ENCODE measurements at regions not wholly inside any gene's neighbourhood (a gene's known extent, or its start where the extent isn't known, plus 50 kb on each side); places are given as distances from the start of the nearest gene placed in this dataset.

GRCh38 chr14:85438481-85438942 lies 91.4 kb upstream of the FLRT2 start:
- no peaks in the 10 kb centered on the region for H3K4me1 ChIP-seq (ENCODE audit: control insufficient read depth, insufficient read depth, low read length)
- TF ChIP-seq ZNF391 (tag by site-specific recombination; IDR thresholded peaks at IDR 0.05; ENCODE audit: borderline replicate concordance, low read depth): no peak
- no peak for TF ChIP-seq ZNF548 (tag by site-specific recombination; IDR thresholded peaks at IDR 0.05)
- no peak for TF ChIP-seq ZNF580 (tag by site-specific recombination; IDR thresholded peaks at IDR 0.05)
- TF ChIP-seq ZNF140 (tag by site-specific recombination; IDR thresholded peaks at IDR 0.05): no peak
- TF ChIP-seq ZNF157 (tag by site-specific recombination; IDR thresholded peaks at IDR 0.05): no peak
- TF ChIP-seq REST (tag by site-specific recombination; IDR thresholded peaks at IDR 0.05): no peak
- no peak for TF ChIP-seq PRDM6 (tag by site-specific recombination; IDR thresholded peaks at IDR 0.05)
- no peak for TF ChIP-seq PATZ1 (tag by site-specific recombination; IDR thresholded peaks at IDR 0.05)
- H3K4me3 ChIP-seq (ENCODE audit: low read depth, low read length): no peak overlapping the region
- H3K9me3 ChIP-seq (ENCODE audit: control insufficient read depth, insufficient read depth, low read depth, low read length): no peaks in the 10 kb centered on the region
- no peak overlapping the region for H3K27ac ChIP-seq (ENCODE audit: extremely low read depth, low read depth, low read length)
- ChIA-PET CTCF (interaction anchor here (0.6 kb wide), 1 partner anchor 113 kb away, joined by 4 read pairs; no protein-coding TSS in a partner anchor), POLR2A (no interaction called here)
- no peaks in the 10 kb centered on the region for H3K36me3 ChIP-seq (ENCODE audit: control insufficient read depth in 2 of 2, insufficient read depth in 1 of 2, low read length in 2 of 2)

GRCh38 chr14:85439696-85440328 lies 90.1 kb upstream of the FLRT2 start:
- no peaks in the 10 kb centered on the region for H3K36me3 ChIP-seq (ENCODE audit: control insufficient read depth in 2 of 2, insufficient read depth in 1 of 2, low read length in 2 of 2)
- CTCF ChIA-PET: interaction anchor here (1.0 kb wide), 1 partner anchor 18 kb away, joined by 3 read pairs; no protein-coding TSS in a partner anchor
- no peak overlapping the region for H3K27ac ChIP-seq (ENCODE audit: extremely low read depth, low read depth, low read length)
- POLR2A ChIA-PET: interaction anchor here (0.6 kb wide), 1 partner anchor 21 kb away, joined by 4 read pairs; no protein-coding TSS in a partner anchor
- no peak overlapping the region for H3K4me3 ChIP-seq (ENCODE audit: low read depth, low read length)
- H3K9me3 ChIP-seq (ENCODE audit: control insufficient read depth, insufficient read depth, low read depth, low read length): no peaks in the 10 kb centered on the region
- H3K4me1 ChIP-seq (ENCODE audit: control insufficient read depth, insufficient read depth, low read length): no peaks in the 10 kb centered on the region; the same call in 1 of the 2 replicates
- TF ChIP-seq OSR2 (tag by site-specific recombination; IDR thresholded peaks at IDR 0.05): no peak
- no peak for TF ChIP-seq ZNF664 (tag by site-specific recombination; IDR thresholded peaks at IDR 0.05)
- no peak for TF ChIP-seq ZNF792 (tag by site-specific recombination; IDR thresholded peaks at IDR 0.05)
- no peak for TF ChIP-seq KLF9 (tag by site-specific recombination; IDR thresholded peaks at IDR 0.05; ENCODE audit: low read depth)
- no peak for TF ChIP-seq ZNF571 (tag by site-specific recombination; IDR thresholded peaks at IDR 0.05)
- no peak for TF ChIP-seq ZNF707 (tag by site-specific recombination; IDR thresholded peaks at IDR 0.05)
- TF ChIP-seq ZNF449 (tag by site-specific recombination; IDR thresholded peaks at IDR 0.05): no peak
- TF ChIP-seq ZFHX2 (tag by site-specific recombination; conservative IDR thresholded peaks at IDR 0.05): no peak
- TF ChIP-seq IKZF3 (tag by site-specific recombination; IDR thresholded peaks at IDR 0.05): no peak
- TF ChIP-seq ZNF76 (tag by site-specific recombination; IDR thresholded peaks at IDR 0.05; ENCODE audit: borderline replicate concordance, low read depth): no peak
- TF ChIP-seq ZNF26 (tag by site-specific recombination; IDR thresholded peaks at IDR 0.05): no peak
- no peak for TF ChIP-seq ZSCAN18 (tag by site-specific recombination; IDR thresholded peaks at IDR 0.05)
- TF ChIP-seq ZNF223 (tag by site-specific recombination; IDR thresholded peaks at IDR 0.05): no peak
- no peak for TF ChIP-seq ZNF37A (tag by site-specific recombination; IDR thresholded peaks at IDR 0.05)
